SU-DHL-6 (cell line): ENCODE measurements at regions not wholly inside any gene's neighbourhood (a gene's known extent, or its start where the extent isn't known, plus 50 kb on each side); places are given as distances from the start of the nearest gene placed in this dataset.

Source experiments
- EZH2phosphoT487 ChIP-seq: fragments of 200-600 bp; sonication (generic), shearing (Covaris generic); conservative IDR thresholded peaks from 2 replicates; pipeline ENCODE4 v1.6.1; 2018; ENCODE audit warnings: mild to moderate bottlenecking, antibody characterized with exemption, low read length, moderate library complexity, mixed read lengths
- TF ChIP-seq, protein P1 (sequence below): fragments of 200-600 bp; sonication (generic); IDR thresholded peaks from one replicate; pipeline ENCODE4 v1.5.1; 2017; ENCODE audit warnings: antibody characterized with exemption, mild to moderate bottlenecking, low read length, moderate library complexity; ENCODE audit not compliant: insufficient read depth, poor library complexity, severe bottlenecking

GRCh38 chr2:183718246-183718645 is 594.0 kb downstream of the NUP35 start:
- TF ChIP-seq, protein P1, sequence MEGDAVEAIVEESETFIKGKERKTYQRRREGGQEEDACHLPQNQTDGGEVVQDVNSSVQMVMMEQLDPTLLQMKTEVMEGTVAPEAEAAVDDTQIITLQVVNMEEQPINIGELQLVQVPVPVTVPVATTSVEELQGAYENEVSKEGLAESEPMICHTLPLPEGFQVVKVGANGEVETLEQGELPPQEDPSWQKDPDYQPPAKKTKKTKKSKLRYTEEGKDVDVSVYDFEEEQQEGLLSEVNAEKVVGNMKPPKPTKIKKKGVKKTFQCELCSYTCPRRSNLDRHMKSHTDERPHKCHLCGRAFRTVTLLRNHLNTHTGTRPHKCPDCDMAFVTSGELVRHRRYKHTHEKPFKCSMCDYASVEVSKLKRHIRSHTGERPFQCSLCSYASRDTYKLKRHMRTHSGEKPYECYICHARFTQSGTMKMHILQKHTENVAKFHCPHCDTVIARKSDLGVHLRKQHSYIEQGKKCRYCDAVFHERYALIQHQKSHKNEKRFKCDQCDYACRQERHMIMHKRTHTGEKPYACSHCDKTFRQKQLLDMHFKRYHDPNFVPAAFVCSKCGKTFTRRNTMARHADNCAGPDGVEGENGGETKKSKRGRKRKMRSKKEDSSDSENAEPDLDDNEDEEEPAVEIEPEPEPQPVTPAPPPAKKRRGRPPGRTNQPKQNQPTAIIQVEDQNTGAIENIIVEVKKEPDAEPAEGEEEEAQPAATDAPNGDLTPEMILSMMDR = no peak
- TF ChIP-seq EZH2phosphoT487 = no peak
